ENCODE measurements at regions not wholly inside any gene's neighbourhood (a gene's known extent, or its start where the extent isn't known, plus 50 kb on each side); places are given as distances from the start of the nearest gene placed in this dataset.

- TF ChIP-seq EED (CRISPR knock-in tag; IDR thresholded peaks at IDR 0.05): no peak
- no peak for TF ChIP-seq MLLT10 (CRISPR knock-in tag; IDR thresholded peaks at IDR 0.05)
- no peak for TF ChIP-seq EP300 (IDR thresholded peaks at IDR 0.05; ENCODE audit: low read depth in 2 of 2, low read length in 2 of 2)
- no peak for TF ChIP-seq EP300 (CRISPR knock-in tag; IDR thresholded peaks at IDR 0.05; ENCODE audit: borderline replicate concordance)
- TF ChIP-seq HDAC6 (IDR thresholded peaks at IDR 0.05; ENCODE audit: low read depth, low read length): no peak
- TF ChIP-seq, protein P1, sequence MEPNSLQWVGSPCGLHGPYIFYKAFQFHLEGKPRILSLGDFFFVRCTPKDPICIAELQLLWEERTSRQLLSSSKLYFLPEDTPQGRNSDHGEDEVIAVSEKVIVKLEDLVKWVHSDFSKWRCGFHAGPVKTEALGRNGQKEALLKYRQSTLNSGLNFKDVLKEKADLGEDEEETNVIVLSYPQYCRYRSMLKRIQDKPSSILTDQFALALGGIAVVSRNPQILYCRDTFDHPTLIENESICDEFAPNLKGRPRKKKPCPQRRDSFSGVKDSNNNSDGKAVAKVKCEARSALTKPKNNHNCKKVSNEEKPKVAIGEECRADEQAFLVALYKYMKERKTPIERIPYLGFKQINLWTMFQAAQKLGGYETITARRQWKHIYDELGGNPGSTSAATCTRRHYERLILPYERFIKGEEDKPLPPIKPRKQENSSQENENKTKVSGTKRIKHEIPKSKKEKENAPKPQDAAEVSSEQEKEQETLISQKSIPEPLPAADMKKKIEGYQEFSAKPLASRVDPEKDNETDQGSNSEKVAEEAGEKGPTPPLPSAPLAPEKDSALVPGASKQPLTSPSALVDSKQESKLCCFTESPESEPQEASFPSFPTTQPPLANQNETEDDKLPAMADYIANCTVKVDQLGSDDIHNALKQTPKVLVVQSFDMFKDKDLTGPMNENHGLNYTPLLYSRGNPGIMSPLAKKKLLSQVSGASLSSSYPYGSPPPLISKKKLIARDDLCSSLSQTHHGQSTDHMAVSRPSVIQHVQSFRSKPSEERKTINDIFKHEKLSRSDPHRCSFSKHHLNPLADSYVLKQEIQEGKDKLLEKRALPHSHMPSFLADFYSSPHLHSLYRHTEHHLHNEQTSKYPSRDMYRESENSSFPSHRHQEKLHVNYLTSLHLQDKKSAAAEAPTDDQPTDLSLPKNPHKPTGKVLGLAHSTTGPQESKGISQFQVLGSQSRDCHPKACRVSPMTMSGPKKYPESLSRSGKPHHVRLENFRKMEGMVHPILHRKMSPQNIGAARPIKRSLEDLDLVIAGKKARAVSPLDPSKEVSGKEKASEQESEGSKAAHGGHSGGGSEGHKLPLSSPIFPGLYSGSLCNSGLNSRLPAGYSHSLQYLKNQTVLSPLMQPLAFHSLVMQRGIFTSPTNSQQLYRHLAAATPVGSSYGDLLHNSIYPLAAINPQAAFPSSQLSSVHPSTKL (CRISPR knock-in tag; IDR thresholded peaks at IDR 0.05): 0 out of 2 replicates have a peak, but pooled peaks have one; percentile 20
- no peak for TF ChIP-seq TSC22D2 (CRISPR knock-in tag; IDR thresholded peaks at IDR 0.05; ENCODE audit: borderline replicate concordance)
- TF ChIP-seq, protein P2, sequence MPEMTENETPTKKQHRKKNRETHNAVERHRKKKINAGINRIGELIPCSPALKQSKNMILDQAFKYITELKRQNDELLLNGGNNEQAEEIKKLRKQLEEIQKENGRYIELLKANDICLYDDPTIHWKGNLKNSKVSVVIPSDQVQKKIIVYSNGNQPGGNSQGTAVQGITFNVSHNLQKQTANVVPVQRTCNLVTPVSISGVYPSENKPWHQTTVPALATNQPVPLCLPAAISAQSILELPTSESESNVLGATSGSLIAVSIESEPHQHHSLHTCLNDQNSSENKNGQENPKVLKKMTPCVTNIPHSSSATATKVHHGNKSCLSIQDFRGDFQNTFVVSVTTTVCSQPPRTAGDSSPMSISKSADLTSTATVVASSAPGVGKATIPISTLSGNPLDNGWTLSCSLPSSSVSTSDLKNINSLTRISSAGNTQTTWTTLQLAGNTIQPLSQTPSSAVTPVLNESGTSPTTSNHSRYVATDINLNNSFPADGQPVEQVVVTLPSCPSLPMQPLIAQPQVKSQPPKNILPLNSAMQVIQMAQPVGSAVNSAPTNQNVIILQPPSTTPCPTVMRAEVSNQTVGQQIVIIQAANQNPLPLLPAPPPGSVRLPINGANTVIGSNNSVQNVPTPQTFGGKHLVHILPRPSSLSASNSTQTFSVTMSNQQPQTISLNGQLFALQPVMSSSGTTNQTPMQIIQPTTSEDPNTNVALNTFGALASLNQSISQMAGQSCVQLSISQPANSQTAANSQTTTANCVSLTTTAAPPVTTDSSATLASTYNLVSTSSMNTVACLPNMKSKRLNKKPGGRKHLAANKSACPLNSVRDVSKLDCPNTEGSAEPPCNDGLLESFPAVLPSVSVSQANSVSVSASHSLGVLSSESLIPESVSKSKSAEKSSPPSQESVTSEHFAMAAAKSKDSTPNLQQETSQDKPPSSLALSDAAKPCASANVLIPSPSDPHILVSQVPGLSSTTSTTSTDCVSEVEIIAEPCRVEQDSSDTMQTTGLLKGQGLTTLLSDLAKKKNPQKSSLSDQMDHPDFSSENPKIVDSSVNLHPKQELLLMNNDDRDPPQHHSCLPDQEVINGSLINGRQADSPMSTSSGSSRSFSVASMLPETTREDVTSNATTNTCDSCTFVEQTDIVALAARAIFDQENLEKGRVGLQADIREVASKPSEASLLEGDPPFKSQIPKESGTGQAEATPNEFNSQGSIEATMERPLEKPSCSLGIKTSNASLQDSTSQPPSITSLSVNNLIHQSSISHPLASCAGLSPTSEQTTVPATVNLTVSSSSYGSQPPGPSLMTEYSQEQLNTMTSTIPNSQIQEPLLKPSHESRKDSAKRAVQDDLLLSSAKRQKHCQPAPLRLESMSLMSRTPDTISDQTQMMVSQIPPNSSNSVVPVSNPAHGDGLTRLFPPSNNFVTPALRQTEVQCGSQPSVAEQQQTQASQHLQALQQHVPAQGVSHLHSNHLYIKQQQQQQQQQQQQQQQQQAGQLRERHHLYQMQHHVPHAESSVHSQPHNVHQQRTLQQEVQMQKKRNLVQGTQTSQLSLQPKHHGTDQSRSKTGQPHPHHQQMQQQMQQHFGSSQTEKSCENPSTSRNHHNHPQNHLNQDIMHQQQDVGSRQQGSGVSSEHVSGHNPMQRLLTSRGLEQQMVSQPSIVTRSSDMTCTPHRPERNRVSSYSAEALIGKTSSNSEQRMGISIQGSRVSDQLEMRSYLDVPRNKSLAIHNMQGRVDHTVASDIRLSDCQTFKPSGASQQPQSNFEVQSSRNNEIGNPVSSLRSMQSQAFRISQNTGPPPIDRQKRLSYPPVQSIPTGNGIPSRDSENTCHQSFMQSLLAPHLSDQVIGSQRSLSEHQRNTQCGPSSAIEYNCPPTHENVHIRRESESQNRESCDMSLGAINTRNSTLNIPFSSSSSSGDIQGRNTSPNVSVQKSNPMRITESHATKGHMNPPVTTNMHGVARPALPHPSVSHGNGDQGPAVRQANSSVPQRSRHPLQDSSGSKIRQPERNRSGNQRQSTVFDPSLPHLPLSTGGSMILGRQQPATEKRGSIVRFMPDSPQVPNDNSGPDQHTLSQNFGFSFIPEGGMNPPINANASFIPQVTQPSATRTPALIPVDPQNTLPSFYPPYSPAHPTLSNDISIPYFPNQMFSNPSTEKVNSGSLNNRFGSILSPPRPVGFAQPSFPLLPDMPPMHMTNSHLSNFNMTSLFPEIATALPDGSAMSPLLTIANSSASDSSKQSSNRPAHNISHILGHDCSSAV (CRISPR knock-in tag; IDR thresholded peaks at IDR 0.05; ENCODE audit: borderline replicate concordance): no peak
- no peak for TF ChIP-seq MAFK (conservative IDR thresholded peaks at IDR 0.05 in 1 of 2, IDR thresholded peaks at IDR 0.05 in 1 of 2; ENCODE audit: low read length in 2 of 2)
- TF ChIP-seq, protein P3, sequence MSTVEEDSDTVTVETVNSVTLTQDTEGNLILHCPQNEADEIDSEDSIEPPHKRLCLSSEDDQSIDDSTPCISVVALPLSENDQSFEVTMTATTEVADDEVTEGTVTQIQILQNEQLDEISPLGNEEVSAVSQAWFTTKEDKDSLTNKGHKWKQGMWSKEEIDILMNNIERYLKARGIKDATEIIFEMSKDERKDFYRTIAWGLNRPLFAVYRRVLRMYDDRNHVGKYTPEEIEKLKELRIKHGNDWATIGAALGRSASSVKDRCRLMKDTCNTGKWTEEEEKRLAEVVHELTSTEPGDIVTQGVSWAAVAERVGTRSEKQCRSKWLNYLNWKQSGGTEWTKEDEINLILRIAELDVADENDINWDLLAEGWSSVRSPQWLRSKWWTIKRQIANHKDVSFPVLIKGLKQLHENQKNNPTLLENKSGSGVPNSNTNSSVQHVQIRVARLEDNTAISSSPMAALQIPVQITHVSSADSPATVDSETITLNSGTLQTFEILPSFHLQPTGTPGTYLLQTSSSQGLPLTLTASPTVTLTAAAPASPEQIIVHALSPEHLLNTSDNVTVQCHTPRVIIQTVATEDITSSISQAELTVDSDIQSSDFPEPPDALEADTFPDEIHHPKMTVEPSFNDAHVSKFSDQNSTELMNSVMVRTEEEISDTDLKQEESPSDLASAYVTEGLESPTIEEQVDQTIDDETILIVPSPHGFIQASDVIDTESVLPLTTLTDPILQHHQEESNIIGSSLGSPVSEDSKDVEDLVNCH (CRISPR knock-in tag; IDR thresholded peaks at IDR 0.05): no peak
- no peak for TF ChIP-seq ZNF720 (CRISPR knock-in tag; IDR thresholded peaks at IDR 0.05)
- TF ChIP-seq KLF11 (CRISPR knock-in tag; IDR thresholded peaks at IDR 0.05): no peak
- TF ChIP-seq CEBPB (IDR thresholded peaks at IDR 0.05; ENCODE audit: borderline replicate concordance, low read depth, low read length): peak; percentile 19; the same call in 1 of the 2 replicates
- no peak for TF ChIP-seq SYNCRIP (IDR thresholded peaks at IDR 0.05; ENCODE audit: insufficient read depth, low read depth, low read length)
- no peak for TF ChIP-seq KLF13 (CRISPR knock-in tag; IDR thresholded peaks at IDR 0.05)
Measured at GRCh38 chr5:56545016-56545415, 270.3 kb upstream of the MAP3K1 start (continued).

Data from HepG2 (cell line).